Esophagus squamous epithelium (tissue), 4 donors: ENCODE measurements at regions not wholly inside any gene's neighbourhood (a gene's known extent, or its start where the extent isn't known, plus 50 kb on each side); places are given as distances from the start of the nearest gene placed in this dataset.

Source experiments
- POLR2A ChIP-seq, 4 donors: fragments of 450-650 bp; IDR thresholded peaks; one replicate each; pipeline ENCODE4 v1.6.1; 2017; ENCODE audit warnings: antibody characterized with exemption in 4 of 4, mild to moderate bottlenecking in 4 of 4, moderate library complexity in 3 of 4
- TF ChIP-seq, protein P1 (sequence below), 6 experiments: fragments of 450-650 bp in 4 of 6; fragments of 200-600 bp in 2 of 6; sonication (generic) in 2 of 6; IDR thresholded peaks; one replicate each; pipeline ENCODE4 v1.5.1; 2016 to 2019; ENCODE audit warnings: antibody characterized with exemption in 6 of 6, mild to moderate bottlenecking in 4 of 6, moderate library complexity in 4 of 6

DNA sequence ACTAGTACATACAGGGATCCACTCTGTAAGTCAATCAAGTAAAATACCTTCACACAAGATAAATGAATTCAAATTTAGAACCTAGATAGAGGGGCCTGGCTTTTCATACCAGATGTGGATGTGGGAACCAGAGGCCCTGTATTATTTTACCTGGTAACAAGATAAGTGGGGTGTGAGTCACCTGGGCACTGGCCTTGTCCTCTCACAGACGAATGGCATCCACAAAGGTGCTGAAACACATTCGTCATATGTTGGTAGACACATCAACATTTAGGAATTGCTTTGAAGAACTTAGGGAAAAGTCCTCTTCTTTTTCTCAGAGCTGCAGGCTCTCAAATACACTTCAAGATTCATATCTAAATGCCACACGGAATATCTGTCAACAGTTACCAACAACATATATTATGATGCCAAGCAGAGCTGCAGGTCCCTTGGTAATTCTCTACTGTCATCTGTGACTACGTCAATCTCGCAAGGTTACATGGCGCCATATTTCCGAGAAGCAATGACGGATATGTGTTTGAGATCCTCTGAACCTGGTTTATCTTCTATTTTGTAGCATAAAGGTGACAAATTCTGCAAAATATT is 618.6 kb downstream of the EPM2A start:
- TF ChIP-seq, protein P1, sequence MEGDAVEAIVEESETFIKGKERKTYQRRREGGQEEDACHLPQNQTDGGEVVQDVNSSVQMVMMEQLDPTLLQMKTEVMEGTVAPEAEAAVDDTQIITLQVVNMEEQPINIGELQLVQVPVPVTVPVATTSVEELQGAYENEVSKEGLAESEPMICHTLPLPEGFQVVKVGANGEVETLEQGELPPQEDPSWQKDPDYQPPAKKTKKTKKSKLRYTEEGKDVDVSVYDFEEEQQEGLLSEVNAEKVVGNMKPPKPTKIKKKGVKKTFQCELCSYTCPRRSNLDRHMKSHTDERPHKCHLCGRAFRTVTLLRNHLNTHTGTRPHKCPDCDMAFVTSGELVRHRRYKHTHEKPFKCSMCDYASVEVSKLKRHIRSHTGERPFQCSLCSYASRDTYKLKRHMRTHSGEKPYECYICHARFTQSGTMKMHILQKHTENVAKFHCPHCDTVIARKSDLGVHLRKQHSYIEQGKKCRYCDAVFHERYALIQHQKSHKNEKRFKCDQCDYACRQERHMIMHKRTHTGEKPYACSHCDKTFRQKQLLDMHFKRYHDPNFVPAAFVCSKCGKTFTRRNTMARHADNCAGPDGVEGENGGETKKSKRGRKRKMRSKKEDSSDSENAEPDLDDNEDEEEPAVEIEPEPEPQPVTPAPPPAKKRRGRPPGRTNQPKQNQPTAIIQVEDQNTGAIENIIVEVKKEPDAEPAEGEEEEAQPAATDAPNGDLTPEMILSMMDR (IDR thresholded peaks at IDR 0.05), result no peak
- TF ChIP-seq POLR2A (IDR thresholded peaks at IDR 0.05), result no peak
